ENCODE measurements at regions not wholly inside any gene's neighbourhood (a gene's known extent, or its start where the extent isn't known, plus 50 kb on each side); places are given as distances from the start of the nearest gene placed in this dataset.

- Histone ChIP-seq H3K4me2 (ENCODE audit: control insufficient read depth, extremely low read depth, insufficient read depth, low read depth, low read length) (no peak overlapping the region), H3K4me1 (ENCODE audit: control insufficient read depth, extremely low read depth, insufficient read depth, low read length) (peaks cover 10% of the 10 kb centered on the region), H3K36me3 (ENCODE audit: control insufficient read depth in 2 of 2, extremely low read depth in 1 of 2, insufficient read depth in 2 of 2, low read length in 2 of 2) (no peaks in the 10 kb centered on the region), H3K9me3 (ENCODE audit: control insufficient read depth, low read depth, low read length) (no peaks in the 10 kb centered on the region), H2AFZ (ENCODE audit: control insufficient read depth, low read length) (no peak overlapping the region), H3K27me3 (ENCODE audit: control insufficient read depth, extremely low read depth, insufficient read depth, low read length) (peaks cover 16% of the 10 kb centered on the region), H4K20me1 (ENCODE audit: control insufficient read depth, extremely low read depth, insufficient read depth, low read length) (no peaks in the 10 kb centered on the region), H3K9ac (ENCODE audit: control insufficient read depth, extremely low read depth, insufficient read depth, low read length) (no peak overlapping the region), H3K9me1 (ENCODE audit: control insufficient read depth, extremely low read depth, insufficient read depth, low read length) (no peaks in the 10 kb centered on the region), H3K4me3 (ENCODE audit: control insufficient read depth in 2 of 3, extremely low read depth in 1 of 3, insufficient read depth in 2 of 3, low read depth in 1 of 3, low read length in 3 of 3) (no peak overlapping the region), H3K27ac (ENCODE audit: control insufficient read depth, insufficient read depth, low read length) (no peak overlapping the region), H3K79me2 (ENCODE audit: control insufficient read depth, insufficient read depth, low read length) (no peaks in the 10 kb centered on the region)
- dilution Hi-C loops (cut with MboI; ENCODE audit: extremely low pct_ligation_motif_present, low sequenced_read_pairs) = no loop called here
- DNase-seq (ENCODE audit: low read depth, low spot score) = no peak
- TF ChIP-seq CTCF (optimal IDR thresholded peaks at IDR 0.05 in 1 of 3, IDR thresholded peaks at IDR 0.05 in 1 of 3, conservative IDR thresholded peaks at IDR 0.05 in 1 of 3; ENCODE audit: extremely low read depth in 1 of 3, insufficient read depth in 2 of 3, low read length in 3 of 3) = no peak
- TF ChIP-seq EZH2 (IDR thresholded peaks at IDR 0.05; ENCODE audit: low read length) = no peak
- FAIRE-seq = peak; percentile 84
These were observed 70.7 kb upstream of the CPLX2 start for GRCh38 chr5:175800656-175801081.

- FAIRE-seq (no peak), DNase-seq (ENCODE audit: low read depth, low spot score) (no peak)
- Histone ChIP-seq H3K4me2 (ENCODE audit: control insufficient read depth, extremely low read depth, insufficient read depth, low read depth, low read length) (no peak overlapping the region), H2AFZ (ENCODE audit: control insufficient read depth, low read length) (no peak overlapping the region), H3K4me3 (ENCODE audit: control insufficient read depth in 2 of 3, extremely low read depth in 1 of 3, insufficient read depth in 2 of 3, low read depth in 1 of 3, low read length in 3 of 3) (no peak overlapping the region), H3K27me3 (ENCODE audit: control insufficient read depth, extremely low read depth, insufficient read depth, low read length) (peaks cover 13% of the 10 kb centered on the region), H3K36me3 (ENCODE audit: control insufficient read depth in 2 of 2, extremely low read depth in 1 of 2, insufficient read depth in 2 of 2, low read length in 2 of 2) (no peaks in the 10 kb centered on the region), H3K9ac (ENCODE audit: control insufficient read depth, extremely low read depth, insufficient read depth, low read length) (no peak overlapping the region), H4K20me1 (ENCODE audit: control insufficient read depth, extremely low read depth, insufficient read depth, low read length) (no peaks in the 10 kb centered on the region), H3K27ac (ENCODE audit: control insufficient read depth, insufficient read depth, low read length) (no peak overlapping the region), H3K4me1 (ENCODE audit: control insufficient read depth, extremely low read depth, insufficient read depth, low read length) (peaks cover 10% of the 10 kb centered on the region), H3K79me2 (ENCODE audit: control insufficient read depth, insufficient read depth, low read length) (no peaks in the 10 kb centered on the region), H3K9me1 (ENCODE audit: control insufficient read depth, extremely low read depth, insufficient read depth, low read length) (no peaks in the 10 kb centered on the region), H3K9me3 (ENCODE audit: control insufficient read depth, low read depth, low read length) (no peaks in the 10 kb centered on the region)
- no peak for TF ChIP-seq CTCF (optimal IDR thresholded peaks at IDR 0.05 in 1 of 3, IDR thresholded peaks at IDR 0.05 in 1 of 3, conservative IDR thresholded peaks at IDR 0.05 in 1 of 3; ENCODE audit: extremely low read depth in 1 of 3, insufficient read depth in 2 of 3, low read length in 3 of 3)
- TF ChIP-seq EZH2 (IDR thresholded peaks at IDR 0.05; ENCODE audit: low read length) = no peak
- dilution Hi-C loops (cut with MboI; ENCODE audit: extremely low pct_ligation_motif_present, low sequenced_read_pairs) = no loop called here
These were observed 69.0 kb upstream of the CPLX2 start for GRCh38 chr5:175802361-175802760.
